Brain microvascular endothelial cell (primary cell): ENCODE measurements at regions not wholly inside any gene's neighbourhood (a gene's known extent, or its start where the extent isn't known, plus 50 kb on each side); places are given as distances from the start of the nearest gene placed in this dataset.

Experiments used
- DNase-seq: peaks from one replicate; pipeline ENCODE4 v3.0.0-alpha.2; 2020
- H3K27ac ChIP-seq: fragments of 250-450 bp; sonication (Bioruptor Pico); 2 replicates; pipeline ENCODE4 v1.5.1; 2020; ENCODE audit warnings: mild to moderate bottlenecking, moderate library complexity
- H3K27me3 ChIP-seq: fragments of 250-450 bp; sonication (Bioruptor Pico); replicated peaks from 2 replicates; pipeline ENCODE4 v1.5.1; 2020; ENCODE audit warnings: mild to moderate bottlenecking
- H3K36me3 ChIP-seq: fragments of 250-450 bp; sonication (Bioruptor Pico); replicated peaks from 2 replicates; pipeline ENCODE4 v1.5.1; 2020; ENCODE audit warnings: mild to moderate bottlenecking
- H3K4me3 ChIP-seq: 2 replicates; pipeline ENCODE4 v1.5.1; 2011; ENCODE audit warnings: low read depth, mild to moderate bottlenecking, control low read depth, low read length, moderate library complexity
- in situ Hi-C: cut with HindIII; loops from 2 replicates; pipeline ENCODE4 v1.10.0; 2017; ENCODE audit warnings: low sequenced_read_pairs, low pct_ligation_motif_present
- TF ChIP-seq, protein P1 (sequence below): IDR thresholded peaks from 2 replicates; pipeline ENCODE4 v1.5.1; 2011; ENCODE audit warnings: low read depth, mild to moderate bottlenecking, moderate library complexity, low read length, control low read depth, inconsistent platforms; ENCODE audit errors: missing control alignments

DNA sequence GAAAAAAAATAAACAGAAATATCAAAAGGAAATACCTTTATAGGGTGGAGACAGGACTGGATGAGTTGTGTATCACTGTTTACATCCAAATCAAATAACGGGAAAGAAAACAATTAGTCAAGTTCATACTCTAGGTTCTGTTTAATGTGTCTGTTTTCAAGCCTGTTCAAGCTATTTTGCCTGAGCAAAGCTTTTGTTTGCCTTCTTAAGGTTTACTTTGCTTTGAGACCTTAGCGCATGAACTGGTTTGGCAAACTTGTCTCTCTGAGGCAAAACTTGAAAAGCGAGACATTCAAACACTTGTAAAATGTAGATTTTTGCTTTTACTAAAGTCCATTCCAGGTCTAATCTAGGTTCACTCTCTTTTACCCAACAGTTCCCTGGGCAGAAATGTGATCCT is 174.1 kb upstream of the RFX3 start:
- in situ Hi-C loops, result no loop called here
- H3K27ac ChIP-seq, result no peak overlapping the region
- no peaks in the 10 kb centered on the region for H3K36me3 ChIP-seq
- no peak overlapping the region for H3K4me3 ChIP-seq
- no peaks in the 10 kb centered on the region for H3K27me3 ChIP-seq
- DNase-seq, result no peak
- TF ChIP-seq, protein P1, sequence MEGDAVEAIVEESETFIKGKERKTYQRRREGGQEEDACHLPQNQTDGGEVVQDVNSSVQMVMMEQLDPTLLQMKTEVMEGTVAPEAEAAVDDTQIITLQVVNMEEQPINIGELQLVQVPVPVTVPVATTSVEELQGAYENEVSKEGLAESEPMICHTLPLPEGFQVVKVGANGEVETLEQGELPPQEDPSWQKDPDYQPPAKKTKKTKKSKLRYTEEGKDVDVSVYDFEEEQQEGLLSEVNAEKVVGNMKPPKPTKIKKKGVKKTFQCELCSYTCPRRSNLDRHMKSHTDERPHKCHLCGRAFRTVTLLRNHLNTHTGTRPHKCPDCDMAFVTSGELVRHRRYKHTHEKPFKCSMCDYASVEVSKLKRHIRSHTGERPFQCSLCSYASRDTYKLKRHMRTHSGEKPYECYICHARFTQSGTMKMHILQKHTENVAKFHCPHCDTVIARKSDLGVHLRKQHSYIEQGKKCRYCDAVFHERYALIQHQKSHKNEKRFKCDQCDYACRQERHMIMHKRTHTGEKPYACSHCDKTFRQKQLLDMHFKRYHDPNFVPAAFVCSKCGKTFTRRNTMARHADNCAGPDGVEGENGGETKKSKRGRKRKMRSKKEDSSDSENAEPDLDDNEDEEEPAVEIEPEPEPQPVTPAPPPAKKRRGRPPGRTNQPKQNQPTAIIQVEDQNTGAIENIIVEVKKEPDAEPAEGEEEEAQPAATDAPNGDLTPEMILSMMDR, result no peak

DNA sequence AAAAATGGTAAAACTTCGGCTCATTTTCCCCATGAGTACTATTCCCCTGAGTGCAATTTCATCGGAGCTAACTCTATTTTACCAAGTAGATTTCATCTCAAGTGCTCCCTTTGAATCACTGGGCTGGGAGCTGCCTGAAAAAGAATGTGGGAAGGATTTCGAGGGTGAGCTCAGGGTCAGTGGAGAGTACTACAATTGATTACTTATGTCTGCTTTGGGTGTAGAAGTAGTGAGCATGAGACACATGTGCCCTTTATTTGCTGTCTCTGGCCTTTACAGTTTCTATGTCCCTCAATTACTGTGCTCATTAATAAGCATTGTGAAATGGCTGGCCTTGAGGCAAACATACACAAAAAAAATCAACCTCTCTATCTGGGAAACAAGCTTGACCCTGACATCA is 172.7 kb upstream of the RFX3 start:
- no peak for DNase-seq
- Histone ChIP-seq H3K27me3 (no peaks in the 10 kb centered on the region), H3K27ac (no peak overlapping the region), H3K4me3 (no peak overlapping the region), H3K36me3 (no peaks in the 10 kb centered on the region)
- TF ChIP-seq, protein P1, result no peak
- in situ Hi-C loops, result no loop called here

DNA sequence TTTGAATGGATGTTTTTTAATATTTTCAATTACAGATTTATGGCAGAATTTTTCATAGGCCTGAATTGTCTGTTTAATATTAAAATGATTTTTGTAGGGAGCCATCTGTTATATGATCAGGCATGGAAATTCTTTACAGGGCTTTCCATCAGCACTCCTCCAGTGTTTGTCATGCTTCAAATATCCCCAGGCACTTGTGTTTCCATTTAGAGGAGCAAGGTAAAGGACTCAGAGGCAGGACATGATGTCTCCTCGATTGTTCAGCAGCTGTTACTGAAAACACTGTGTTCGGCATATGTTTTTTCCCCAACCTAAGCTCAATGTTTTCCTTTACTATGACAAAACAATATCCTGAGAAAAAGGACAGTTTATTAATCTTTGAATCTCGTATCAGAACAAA is 172.3 kb upstream of the RFX3 start:
- no peaks in the 10 kb centered on the region for H3K27me3 ChIP-seq
- no peak for DNase-seq
- no peak overlapping the region for H3K27ac ChIP-seq
- TF ChIP-seq, protein P1, result no peak
- H3K4me3 ChIP-seq, result no peak overlapping the region
- in situ Hi-C loops, result no loop called here
- no peaks in the 10 kb centered on the region for H3K36me3 ChIP-seq

- H3K27ac ChIP-seq, result no peak overlapping the region
- TF ChIP-seq, protein P1, result no peak
- in situ Hi-C loops, result no loop called here
- H3K36me3 ChIP-seq, result no peaks in the 10 kb centered on the region
- no peak overlapping the region for H3K4me3 ChIP-seq
- no peak for DNase-seq
- H3K27me3 ChIP-seq, result no peaks in the 10 kb centered on the region
Measured at GRCh38 chr9:3696368-3696767, 170.6 kb upstream of the RFX3 start.

GRCh38 chr9:3692606-3693005 is 166.8 kb upstream of the RFX3 start:
- Histone ChIP-seq H3K4me3 (no peak overlapping the region), H3K27ac (no peak overlapping the region), H3K27me3 (no peaks in the 10 kb centered on the region), H3K36me3 (no peaks in the 10 kb centered on the region)
- no peak for DNase-seq
- TF ChIP-seq, protein P1, result no peak
- in situ Hi-C loops, result no loop called here

- in situ Hi-C loops, result no loop called here
- DNase-seq, result no peak
- TF ChIP-seq, protein P1, result no peak
- no peaks in the 10 kb centered on the region for H3K27me3 ChIP-seq
- no peak overlapping the region for H3K27ac ChIP-seq
- H3K4me3 ChIP-seq, result no peak overlapping the region
- no peaks in the 10 kb centered on the region for H3K36me3 ChIP-seq
Measured at GRCh38 chr9:3689555-3689954, 163.8 kb upstream of the RFX3 start.
